ENCODE measurements at regions not wholly inside any gene's neighbourhood (a gene's known extent, or its start where the extent isn't known, plus 50 kb on each side); places are given as distances from the start of the nearest gene placed in this dataset.
"Not testable (repeated sequence)": the region's sequence is repeated elsewhere in the genome, so short reads cannot be mapped to it uniquely, and the experiment has no call there.

- no peak overlapping the region for H3K4me3 Mint-ChIP-seq
- no peaks in the 10 kb centered on the region for H3K9me3 Mint-ChIP-seq
- DNase-seq (ENCODE audit: low read depth, low spot score): no peak
- peaks cover 10% of the 10 kb centered on the region for H3K4me1 Mint-ChIP-seq
- no peak for TF ChIP-seq CTCF (conservative IDR thresholded peaks at IDR 0.05)
- no peaks in the 10 kb centered on the region for H3K27me3 Mint-ChIP-seq (ENCODE audit: low read depth)
- H3K36me3 Mint-ChIP-seq (ENCODE audit: low read depth): no peaks in the 10 kb centered on the region
- H3K27ac Mint-ChIP-seq (ENCODE audit: unreplicated experiment): no peak overlapping the region
Observed at GRCh38 chr7:68073701-68074100, 1077.1 kb downstream of the TYW1 start.

GRCh38 chr7:68074242-68074641 is 1077.6 kb downstream of the TYW1 start:
- no peak for DNase-seq (ENCODE audit: low read depth, low spot score)
- Mint-ChIP-seq H3K4me1 (peaks cover 16% of the 10 kb centered on the region), H3K27ac (ENCODE audit: unreplicated experiment) (no peak overlapping the region), H3K9me3 (no peaks in the 10 kb centered on the region), H3K4me3 (no peak overlapping the region), H3K27me3 (ENCODE audit: low read depth) (no peaks in the 10 kb centered on the region), H3K36me3 (ENCODE audit: low read depth) (peaks cover 3% of the 10 kb centered on the region)
- no peak for TF ChIP-seq CTCF (conservative IDR thresholded peaks at IDR 0.05)

- no peak for TF ChIP-seq CTCF (conservative IDR thresholded peaks at IDR 0.05)
- Mint-ChIP-seq H3K27me3 (ENCODE audit: low read depth) (no peaks in the 10 kb centered on the region), H3K36me3 (ENCODE audit: low read depth) (peaks cover 11% of the 10 kb centered on the region), H3K4me3 (no peak overlapping the region), H3K27ac (ENCODE audit: unreplicated experiment) (no peak overlapping the region), H3K4me1 (peaks cover 18% of the 10 kb centered on the region), H3K9me3 (peaks cover 3% of the 10 kb centered on the region)
- DNase-seq (ENCODE audit: low read depth, low spot score): no peak
Observed at GRCh38 chr7:68078157-68078710, 1081.6 kb downstream of the TYW1 start.

GRCh38 chr7:68082066-68082960 is 1085.7 kb downstream of the TYW1 start:
- not testable (repeated sequence) for H3K27me3 Mint-ChIP-seq (ENCODE audit: low read depth); H3K27ac Mint-ChIP-seq (ENCODE audit: unreplicated experiment); H3K9me3 Mint-ChIP-seq; H3K4me3 Mint-ChIP-seq; DNase-seq (ENCODE audit: low read depth, low spot score)
- Mint-ChIP-seq H3K4me1 (peaks cover 18% of the 10 kb centered on the region), H3K36me3 (ENCODE audit: low read depth) (peaks cover 17% of the 10 kb centered on the region)

- H3K4me3 Mint-ChIP-seq; H3K9me3 Mint-ChIP-seq; H3K27me3 Mint-ChIP-seq (ENCODE audit: low read depth); DNase-seq (ENCODE audit: low read depth, low spot score); H3K27ac Mint-ChIP-seq (ENCODE audit: unreplicated experiment): not testable (repeated sequence)
- peaks cover 14% of the 10 kb centered on the region for H3K4me1 Mint-ChIP-seq
- peaks cover 17% of the 10 kb centered on the region for H3K36me3 Mint-ChIP-seq (ENCODE audit: low read depth)
Observed at GRCh38 chr7:68082961-68083657, 1086.5 kb downstream of the TYW1 start.

GRCh38 chr7:68087401-68087800 is 1090.8 kb downstream of the TYW1 start:
- peaks cover 10% of the 10 kb centered on the region for H3K9me3 Mint-ChIP-seq
- H3K27ac Mint-ChIP-seq (ENCODE audit: unreplicated experiment): no peak overlapping the region
- H3K27me3 Mint-ChIP-seq (ENCODE audit: low read depth): no peaks in the 10 kb centered on the region
- no peak overlapping the region for H3K4me3 Mint-ChIP-seq
- H3K4me1 Mint-ChIP-seq: no peaks in the 10 kb centered on the region
- no peak for TF ChIP-seq CTCF (conservative IDR thresholded peaks at IDR 0.05)
- no peak for DNase-seq (ENCODE audit: low read depth, low spot score)
- H3K36me3 Mint-ChIP-seq (ENCODE audit: low read depth): peaks cover 6% of the 10 kb centered on the region
